Lower lobe of right lung (tissue), 2 donors: ENCODE measurements at regions not wholly inside any gene's neighbourhood (a gene's known extent, or its start where the extent isn't known, plus 50 kb on each side); places are given as distances from the start of the nearest gene placed in this dataset.

Source experiments
- ATAC-seq, 2 donors: fragments of 200-7000 bp; cut with Tn5 transposase; one replicate each; pipeline ENCODE4 v1.9.1; 2020 to 2022; ENCODE audit warnings: mild to moderate bottlenecking in 2 of 2, moderate library complexity in 2 of 2
- DNase-seq: peaks from one replicate; pipeline ENCODE4 v3.0.0-alpha.2; 2020
- H3K27ac ChIP-seq: fragments of 200-600 bp; one replicate; pipeline ENCODE4 v1.8.0; 2022
- H3K27me3 ChIP-seq: fragments of 200-600 bp; one replicate; pipeline ENCODE4 v1.8.0; 2022; ENCODE audit warnings: low read depth
- H3K36me3 ChIP-seq: fragments of 200-600 bp; one replicate; pipeline ENCODE4 v1.8.0; 2022; ENCODE audit warnings: mild to moderate bottlenecking
- H3K4me1 ChIP-seq: fragments of 200-600 bp; one replicate; pipeline ENCODE4 v1.8.0; 2022
- H3K4me3 ChIP-seq: fragments of 200-600 bp; one replicate; pipeline ENCODE4 v1.8.0; 2022; ENCODE audit warnings: mild to moderate bottlenecking
- H3K9me3 ChIP-seq: fragments of 200-600 bp; one replicate; pipeline ENCODE4 v1.8.0; 2022
- CTCF ChIP-seq: fragments of 200-600 bp; IDR thresholded peaks from one replicate; pipeline ENCODE4 v1.8.0; 2022; ENCODE audit warnings: antibody characterized with exemption, mild to moderate bottlenecking
- intact Hi-C: fragments of 100-400 bp; cut with DNase I; formaldehyde crosslinking; loops from one replicate; pipeline ENCODE4 v1.11.0; 2022
- donor health status: DM: no; HTN: yes; CAD: no; lungs with severe emphysema.

- intact Hi-C loops, result no loop called here
- no peaks in the 10 kb centered on the region for H3K36me3 ChIP-seq
- H3K27me3 ChIP-seq, result no peaks in the 10 kb centered on the region
- no peak overlapping the region for H3K27ac ChIP-seq
- H3K9me3 ChIP-seq, result no peaks in the 10 kb centered on the region
- DNase-seq, result no peak
- H3K4me1 ChIP-seq, result no peaks in the 10 kb centered on the region
- no peak for ATAC-seq
- H3K4me3 ChIP-seq, result no peak overlapping the region
- TF ChIP-seq CTCF, result no peak
Measured at GRCh38 chr4:27272217-27272616, 411.6 kb downstream of the STIM2 start.

- ATAC-seq, result no peak
- Histone ChIP-seq H3K4me1 (no peaks in the 10 kb centered on the region), H3K4me3 (no peak overlapping the region), H3K36me3 (no peaks in the 10 kb centered on the region), H3K9me3 (no peaks in the 10 kb centered on the region), H3K27ac (no peak overlapping the region), H3K27me3 (no peaks in the 10 kb centered on the region)
- no peak for DNase-seq
- intact Hi-C loops, result no loop called here
- no peak for TF ChIP-seq CTCF
Measured at GRCh38 chr4:27276307-27277073, 415.8 kb downstream of the STIM2 start.

- Histone ChIP-seq H3K36me3 (no peaks in the 10 kb centered on the region), H3K4me1 (no peaks in the 10 kb centered on the region), H3K9me3 (no peaks in the 10 kb centered on the region), H3K4me3 (no peak overlapping the region), H3K27ac (no peak overlapping the region), H3K27me3 (no peaks in the 10 kb centered on the region)
- no peak for ATAC-seq
- no peak for DNase-seq
- no peak for TF ChIP-seq CTCF
- intact Hi-C loops, result no loop called here
Measured at GRCh38 chr4:27278615-27279375, 418.2 kb downstream of the STIM2 start.

- no peaks in the 10 kb centered on the region for H3K27me3 ChIP-seq
- TF ChIP-seq CTCF, result no peak
- H3K27ac ChIP-seq, result no peak overlapping the region
- DNase-seq, result no peak
- H3K9me3 ChIP-seq, result no peaks in the 10 kb centered on the region
- ATAC-seq, result no peak
- no peak overlapping the region for H3K4me3 ChIP-seq
- intact Hi-C loops, result no loop called here
- no peaks in the 10 kb centered on the region for H3K36me3 ChIP-seq
- no peaks in the 10 kb centered on the region for H3K4me1 ChIP-seq
Measured at GRCh38 chr4:27288496-27288895, 427.9 kb downstream of the STIM2 start.

GRCh38 chr4:27289704-27290103 lies 429.1 kb downstream of the STIM2 start:
- intact Hi-C loops, result no loop called here
- Histone ChIP-seq H3K36me3 (no peaks in the 10 kb centered on the region), H3K27me3 (no peaks in the 10 kb centered on the region), H3K4me3 (no peak overlapping the region), H3K27ac (no peak overlapping the region), H3K9me3 (no peaks in the 10 kb centered on the region), H3K4me1 (no peaks in the 10 kb centered on the region)
- DNase-seq (no peak), ATAC-seq (no peak)
- TF ChIP-seq CTCF, result no peak
